ENCODE measurements at regions not wholly inside any gene's neighbourhood (a gene's known extent, or its start where the extent isn't known, plus 50 kb on each side); places are given as distances from the start of the nearest gene placed in this dataset.
"Not testable (repeated sequence)": the region's sequence is repeated elsewhere in the genome, so short reads cannot be mapped to it uniquely, and the experiment has no call there.

GRCh38 chrX:16320765-16321355 is 153.6 kb downstream of the MAGEB17 start:
- DNase-seq, result no peak

GRCh38 chrX:16333453-16333852 is 166.2 kb downstream of the MAGEB17 start:
- DNase-seq, result no peak

- DNase-seq, result no peak
Measured at GRCh38 chrX:16335181-16335580, 167.9 kb downstream of the MAGEB17 start.

GRCh38 chrX:16347968-16348670 is 180.8 kb downstream of the MAGEB17 start:
- no peak for DNase-seq

GRCh38 chrX:16357902-16358301 is 190.6 kb downstream of the MAGEB17 start:
- no peak for DNase-seq

GRCh38 chrX:16360056-16360455 is 192.8 kb downstream of the MAGEB17 start:
- not testable (repeated sequence) for DNase-seq

- DNase-seq, result no peak
Measured at GRCh38 chrX:16368696-16369095, 201.4 kb downstream of the MAGEB17 start.

GRCh38 chrX:16376056-16376455 is 208.8 kb downstream of the MAGEB17 start:
- no peak for DNase-seq

- DNase-seq, result no peak
Measured at GRCh38 chrX:16386126-16386525, 218.8 kb downstream of the MAGEB17 start.

- no peak for DNase-seq
Measured at GRCh38 chrX:16392597-16392996, 225.3 kb downstream of the MAGEB17 start.

GRCh38 chrX:16394290-16394689 is 227.0 kb downstream of the MAGEB17 start:
- no peak for DNase-seq

GRCh38 chrX:16403808-16404207 is 236.5 kb downstream of the MAGEB17 start:
- no peak for DNase-seq

GRCh38 chrX:16416588-16416987 is 233.4 kb upstream of the S100G start:
- DNase-seq, result no peak

- DNase-seq, result no peak
Measured at GRCh38 chrX:16418650-16419049, 231.3 kb upstream of the S100G start.

- DNase-seq, result no peak
Measured at GRCh38 chrX:16427668-16428067, 222.3 kb upstream of the S100G start.

- no peak for DNase-seq
Measured at GRCh38 chrX:16429406-16429805, 220.6 kb upstream of the S100G start.

- DNase-seq, result no peak
Measured at GRCh38 chrX:16431266-16431665, 218.7 kb upstream of the S100G start.

- peak; percentile 0 for DNase-seq
Measured at GRCh38 chrX:16433021-16433420, 216.9 kb upstream of the S100G start.

GRCh38 chrX:16435399-16435986 is 214.5 kb upstream of the S100G start:
- DNase-seq, result no peak

- peak; percentile 56 for DNase-seq
Measured at GRCh38 chrX:16436348-16437188, 213.4 kb upstream of the S100G start.

- no peak for DNase-seq
Measured at GRCh38 chrX:16440446-16440845, 209.5 kb upstream of the S100G start.

GRCh38 chrX:16444353-16444752 is 205.6 kb upstream of the S100G start:
- DNase-seq, result no peak

GRCh38 chrX:16445166-16445752 is 204.7 kb upstream of the S100G start:
- DNase-seq, result peak; percentile 38
